Calu3 (cell line): ENCODE measurements at regions not wholly inside any gene's neighbourhood (a gene's known extent, or its start where the extent isn't known, plus 50 kb on each side); places are given as distances from the start of the nearest gene placed in this dataset.

Source experiments
- BruUV-seq: library from RNA; stranded (reverse); fragments of 400-500 nt; replicated peaks from 2 replicates; lab custom pipeline; 2021; lab: Mats Ljungman, UMichigan
- CTCF ChIA-PET: fragments of 300-600 bp; sonication (Branson Sonifier 250); formaldehyde crosslinking; loops from one replicate; lab custom pipeline; 2022; ENCODE audit warnings: antibody characterized with exemption; lab: Charles Lee
- DNase-seq: peaks from one replicate; pipeline ENCODE4 v3.0.0; 2022
- H3K27ac Mint-ChIP-seq: one replicate; pipeline ENCODE4 v1.8.0; 2022; ENCODE audit warnings: mixed read lengths; ENCODE audit not compliant: unreplicated experiment
- H3K27me3 Mint-ChIP-seq: one replicate; pipeline ENCODE4 v1.8.0; 2022; ENCODE audit warnings: mixed read lengths; ENCODE audit not compliant: unreplicated experiment
- H3K36me3 Mint-ChIP-seq: one replicate; pipeline ENCODE4 v1.8.0; 2022; ENCODE audit warnings: mild to moderate bottlenecking, moderate library complexity, mixed read lengths; ENCODE audit not compliant: insufficient read depth, unreplicated experiment
- H3K4me1 Mint-ChIP-seq: one replicate; pipeline ENCODE4 v1.8.0; 2022; ENCODE audit warnings: mild to moderate bottlenecking, low read depth, mixed read lengths; ENCODE audit not compliant: unreplicated experiment
- H3K4me3 Mint-ChIP-seq: one replicate; pipeline ENCODE4 v1.8.0; 2022; ENCODE audit warnings: mild to moderate bottlenecking, low read depth, moderate library complexity, mixed read lengths; ENCODE audit not compliant: unreplicated experiment
- H3K9me3 Mint-ChIP-seq: one replicate; pipeline ENCODE4 v1.8.0; 2022; ENCODE audit warnings: low read depth, mixed read lengths; ENCODE audit not compliant: unreplicated experiment
- intact Hi-C: fragments of 100-400 bp; cut with micrococcal nuclease; formaldehyde crosslinking; loops from one replicate; pipeline ENCODE4 v1.10.0; 2022; ENCODE audit not compliant: unreplicated experiment
- TF ChIP-seq, protein P1 (sequence below): fragments of 200-600 bp; IDR thresholded peaks from one replicate; pipeline ENCODE4 v1.8.0; 2022; ENCODE audit warnings: antibody characterized with exemption; ENCODE audit not compliant: unreplicated experiment

DNA sequence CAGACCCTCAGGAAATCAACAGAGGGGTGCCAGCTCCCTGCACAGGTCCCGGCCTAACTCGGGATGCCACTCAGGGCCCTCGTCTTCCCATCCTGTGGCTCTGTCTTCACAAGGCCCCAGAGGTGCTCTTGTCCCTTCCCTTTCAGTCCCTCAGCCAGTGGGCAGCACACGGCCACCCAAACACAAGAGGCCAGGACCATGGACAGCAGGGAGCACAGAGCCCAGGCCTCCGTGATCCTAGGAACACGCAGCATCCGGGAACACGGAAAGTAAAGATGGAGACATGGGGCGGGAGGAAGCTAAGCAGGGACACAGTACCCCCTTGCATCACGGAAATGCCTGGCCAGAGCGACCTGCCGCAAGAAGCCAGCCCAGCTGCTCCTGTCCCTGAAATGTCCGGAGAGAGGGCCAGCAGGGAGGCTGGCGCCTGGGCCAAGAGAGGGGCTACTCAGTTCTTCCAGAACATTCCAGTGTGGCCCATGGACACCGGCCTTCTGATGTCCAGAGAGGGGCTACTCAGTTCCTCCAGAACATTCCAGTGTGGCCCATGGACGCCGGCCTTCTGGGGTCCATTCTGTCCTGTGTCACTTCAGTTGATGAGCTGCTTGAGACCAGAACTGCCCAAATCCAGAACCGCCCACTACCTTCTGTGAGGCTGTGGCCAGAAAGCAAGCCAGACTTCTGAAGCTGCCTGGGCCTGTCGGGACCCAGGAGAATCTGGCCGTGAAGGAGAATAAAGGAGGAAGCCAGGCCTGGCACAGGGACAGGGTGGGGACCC is 274.0 kb downstream of the BRD1 start:
- BruUV-seq: no TSS peak
- TF ChIP-seq, protein P1, sequence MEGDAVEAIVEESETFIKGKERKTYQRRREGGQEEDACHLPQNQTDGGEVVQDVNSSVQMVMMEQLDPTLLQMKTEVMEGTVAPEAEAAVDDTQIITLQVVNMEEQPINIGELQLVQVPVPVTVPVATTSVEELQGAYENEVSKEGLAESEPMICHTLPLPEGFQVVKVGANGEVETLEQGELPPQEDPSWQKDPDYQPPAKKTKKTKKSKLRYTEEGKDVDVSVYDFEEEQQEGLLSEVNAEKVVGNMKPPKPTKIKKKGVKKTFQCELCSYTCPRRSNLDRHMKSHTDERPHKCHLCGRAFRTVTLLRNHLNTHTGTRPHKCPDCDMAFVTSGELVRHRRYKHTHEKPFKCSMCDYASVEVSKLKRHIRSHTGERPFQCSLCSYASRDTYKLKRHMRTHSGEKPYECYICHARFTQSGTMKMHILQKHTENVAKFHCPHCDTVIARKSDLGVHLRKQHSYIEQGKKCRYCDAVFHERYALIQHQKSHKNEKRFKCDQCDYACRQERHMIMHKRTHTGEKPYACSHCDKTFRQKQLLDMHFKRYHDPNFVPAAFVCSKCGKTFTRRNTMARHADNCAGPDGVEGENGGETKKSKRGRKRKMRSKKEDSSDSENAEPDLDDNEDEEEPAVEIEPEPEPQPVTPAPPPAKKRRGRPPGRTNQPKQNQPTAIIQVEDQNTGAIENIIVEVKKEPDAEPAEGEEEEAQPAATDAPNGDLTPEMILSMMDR: no peak
- Mint-ChIP-seq H3K27me3 (peaks cover 34% of the 10 kb centered on the region), H3K36me3 (peaks cover 5% of the 10 kb centered on the region), H3K27ac (no peak overlapping the region), H3K4me3 (no peak overlapping the region), H3K9me3 (no peaks in the 10 kb centered on the region), H3K4me1 (peaks cover 16% of the 10 kb centered on the region)
- CTCF ChIA-PET: no interaction called here
- intact Hi-C loops: no loop called here
- no peak for DNase-seq

DNA sequence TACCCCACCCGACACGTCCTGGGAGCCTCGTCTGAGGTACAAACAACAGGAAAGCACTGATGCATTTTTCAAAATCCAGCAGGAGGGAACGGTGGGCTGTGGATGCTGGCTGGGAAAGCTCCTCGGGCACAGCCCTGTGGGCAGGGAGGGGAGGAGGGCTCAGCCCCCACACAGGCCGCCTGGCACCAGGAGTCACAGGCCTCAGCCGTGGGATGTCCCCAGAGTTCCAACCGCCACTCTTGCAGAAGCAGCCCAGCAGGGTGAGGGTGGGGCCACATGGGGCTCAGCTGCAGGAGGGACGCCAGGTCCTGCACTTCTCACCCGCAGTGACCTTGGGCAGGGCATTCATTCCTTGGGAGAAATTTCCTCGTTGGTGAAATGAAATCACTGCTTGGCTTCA is 274.6 kb downstream of the BRD1 start:
- Mint-ChIP-seq H3K9me3 (no peaks in the 10 kb centered on the region), H3K4me3 (no peak overlapping the region), H3K36me3 (peaks cover 5% of the 10 kb centered on the region), H3K27me3 (peaks cover 28% of the 10 kb centered on the region), H3K27ac (no peak overlapping the region), H3K4me1 (peaks cover 18% of the 10 kb centered on the region)
- TF ChIP-seq, protein P1: no peak
- CTCF ChIA-PET: no interaction called here
- no peak for DNase-seq
- intact Hi-C loops: no loop called here
- BruUV-seq: no TSS peak

DNA sequence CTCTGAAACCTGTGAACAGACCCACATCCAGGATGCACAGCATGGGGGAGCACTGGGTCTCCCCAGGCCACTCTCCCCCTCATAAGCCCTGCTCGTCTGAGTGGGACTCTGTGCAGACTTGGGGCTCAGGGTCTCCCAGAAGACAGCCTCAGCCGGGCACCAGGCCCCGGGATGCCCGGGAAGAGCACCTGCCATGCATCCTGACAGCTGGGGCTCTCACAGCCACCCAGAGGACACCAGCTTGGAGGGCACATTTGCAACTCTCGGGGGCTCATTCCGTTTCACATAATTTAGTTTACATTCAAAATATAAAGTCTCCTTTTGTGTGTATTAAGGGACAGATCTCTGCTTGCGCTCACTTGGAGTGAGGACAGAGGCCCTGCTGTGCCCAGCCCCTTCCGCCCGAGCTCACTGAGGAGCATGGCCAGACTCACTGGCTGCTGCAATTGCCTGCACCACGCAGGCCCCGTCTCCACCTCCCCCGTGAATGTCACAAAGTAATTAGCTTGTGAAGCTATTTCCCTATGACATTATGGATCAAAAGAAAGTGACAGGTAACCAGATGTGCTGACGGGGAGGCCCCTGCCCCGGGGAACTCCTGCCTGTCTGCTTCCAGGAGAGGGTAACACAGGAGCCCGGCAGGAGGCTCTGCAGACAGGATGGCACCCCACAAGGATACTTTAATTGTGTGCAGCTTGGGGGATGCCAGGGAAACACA is 275.6 kb downstream of the BRD1 start:
- H3K9me3 Mint-ChIP-seq: no peaks in the 10 kb centered on the region
- H3K27ac Mint-ChIP-seq: no peak overlapping the region
- no peak for DNase-seq
- TF ChIP-seq, protein P1: no peak
- CTCF ChIA-PET: interaction anchor here (0.8 kb wide), 1 partner anchor 10 kb away, joined by 4 read pairs; no protein-coding TSS in a partner anchor
- H3K36me3 Mint-ChIP-seq: peaks cover 5% of the 10 kb centered on the region
- intact Hi-C loops: no loop called here
- H3K4me3 Mint-ChIP-seq: no peak overlapping the region
- H3K4me1 Mint-ChIP-seq: peaks cover 23% of the 10 kb centered on the region
- peaks cover 18% of the 10 kb centered on the region for H3K27me3 Mint-ChIP-seq
- no TSS peak for BruUV-seq

DNA sequence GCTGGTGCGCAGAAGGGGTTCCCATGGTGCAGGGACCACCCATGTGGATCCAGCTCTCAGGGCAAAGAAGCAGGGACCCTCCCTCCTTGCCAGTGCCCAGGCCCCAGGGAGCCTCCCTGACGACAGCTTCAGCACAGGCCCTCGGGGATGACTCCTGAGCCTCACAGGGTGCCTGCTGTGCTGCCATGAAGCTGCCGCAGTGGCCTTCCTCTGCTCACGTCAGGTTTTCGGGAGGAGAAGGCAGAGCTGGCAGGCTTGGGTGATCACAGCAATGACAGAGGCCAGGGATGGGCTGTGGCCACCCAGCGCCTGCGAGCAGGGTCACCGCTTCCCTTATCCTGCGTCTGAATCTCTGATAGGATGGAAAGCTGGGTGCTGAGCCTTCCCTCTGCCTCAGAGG is 276.2 kb downstream of the BRD1 start:
- TF ChIP-seq, protein P1: no peak
- no peak for DNase-seq
- no peak overlapping the region for H3K4me3 Mint-ChIP-seq
- H3K27ac Mint-ChIP-seq: no peak overlapping the region
- CTCF ChIA-PET: interaction anchor here (0.8 kb wide), 1 partner anchor 9 kb away, joined by 4 read pairs; no protein-coding TSS in a partner anchor
- intact Hi-C loops: no loop called here
- no TSS peak for BruUV-seq
- peaks cover 5% of the 10 kb centered on the region for H3K36me3 Mint-ChIP-seq
- H3K27me3 Mint-ChIP-seq: peaks cover 12% of the 10 kb centered on the region
- no peaks in the 10 kb centered on the region for H3K9me3 Mint-ChIP-seq
- H3K4me1 Mint-ChIP-seq: peaks cover 23% of the 10 kb centered on the region
